Naive thymus-derived CD8-positive, alpha-beta T cell (primary cell): ENCODE measurements at regions not wholly inside any gene's neighbourhood (a gene's known extent, or its start where the extent isn't known, plus 50 kb on each side); places are given as distances from the start of the nearest gene placed in this dataset.

Experiments used
- ATAC-seq, 2 donors: fragments of 150-1000 bp; cut with Tn5 transposase in 1 of 2; sonication (Bioruptor Pico), chemical (Tn5 transposase) in 1 of 2; 1 replicate in 1 of 2; 2 replicates in 1 of 2; pipeline ENCODE4 v1.10.0; 2021; ENCODE audit warnings: mild to moderate bottlenecking in 2 of 2, moderate library complexity in 2 of 2
- POLR2A ChIA-PET: fragments of 350-600 bp; sonication (Branson Sonifier 250); formaldehyde crosslinking; loops from one replicate; lab custom pipeline; 2021; ENCODE audit warnings: antibody characterized with exemption; lab: Charles Lee
- DNase-seq, 10 donors: peaks; one replicate each; pipeline versions ENCODE4 v3.0.0 to v3.0.0-alpha.2; 2020 to 2022
- H3K27ac Mint-ChIP-seq, 10 donors: one replicate each; pipeline ENCODE4 v1.8.0; 2020 to 2022; ENCODE audit warnings: mild to moderate bottlenecking in 10 of 10, mixed read lengths in 10 of 10, moderate library complexity in 4 of 10, inconsistent platforms in 1 of 10
- H3K27me3 Mint-ChIP-seq, 5 donors: one replicate each; pipeline ENCODE4 v1.8.0; 2021 to 2022; ENCODE audit warnings: mixed read lengths in 5 of 5
- H3K36me3 Mint-ChIP-seq, 3 donors: one replicate each; pipeline ENCODE4 v1.8.0; 2020 to 2022; ENCODE audit warnings: mixed read lengths in 3 of 3, mild to moderate bottlenecking in 2 of 3, inconsistent platforms in 1 of 3
- H3K4me1 Mint-ChIP-seq, 4 donors: one replicate each; pipeline ENCODE4 v1.8.0; 2021 to 2022; ENCODE audit warnings: mixed read lengths in 4 of 4
- H3K4me3 Mint-ChIP-seq, 10 donors: one replicate each; pipeline ENCODE4 v1.8.0; 2020 to 2022; ENCODE audit warnings: mild to moderate bottlenecking in 10 of 10, mixed read lengths in 10 of 10, moderate library complexity in 6 of 10, inconsistent platforms in 1 of 10
- H3K9me3 Mint-ChIP-seq, 9 donors: one replicate each; pipeline ENCODE4 v1.8.0; 2020 to 2022; ENCODE audit warnings: mixed read lengths in 9 of 9, mild to moderate bottlenecking in 3 of 9, inconsistent platforms in 1 of 9, moderate library complexity in 1 of 9

- Mint-ChIP-seq H3K27ac (no peak overlapping the region), H3K4me3 (no peak overlapping the region), H3K27me3 (peaks cover 2 to 50% (median 21%) of the 10 kb centered on the region in 5 donors), H3K4me1 (no peaks in the 10 kb centered on the region), H3K36me3 (no peaks in the 10 kb centered on the region), H3K9me3 (peaks cover 0 to 8% (median 4%) of the 10 kb centered on the region in 9 donors)
- DNase-seq (no peak), ATAC-seq (no peak)
- POLR2A ChIA-PET = no interaction called here
Measured at GRCh38 chr5:2126512-2126911, 243.8 kb upstream of the IRX4 start.

GRCh38 chr5:2125901-2126265, 243.2 kb upstream of the IRX4 start:
- Mint-ChIP-seq H3K4me1 (no peaks in the 10 kb centered on the region), H3K36me3 (peaks cover 0 to 4% (median 0%) of the 10 kb centered on the region in 3 donors), H3K9me3 (peaks cover 0 to 8% (median 4%) of the 10 kb centered on the region in 9 donors), H3K27me3 (peaks cover 4 to 56% (median 26%) of the 10 kb centered on the region in 5 donors), H3K4me3 (no peak overlapping the region), H3K27ac (no peak overlapping the region)
- no peak for ATAC-seq
- no peak for DNase-seq
- POLR2A ChIA-PET = no interaction called here

GRCh38 chr5:2125171-2125900, 242.6 kb upstream of the IRX4 start:
- DNase-seq = no peak
- no peak for ATAC-seq
- Mint-ChIP-seq H3K9me3 (peaks cover 0 to 11% (median 4%) of the 10 kb centered on the region in 9 donors), H3K27ac (no peak overlapping the region), H3K4me3 (no peak overlapping the region), H3K27me3 (peaks cover 5 to 62% (median 27%) of the 10 kb centered on the region in 5 donors), H3K4me1 (no peaks in the 10 kb centered on the region), H3K36me3 (peaks cover 0 to 6% (median 0%) of the 10 kb centered on the region in 3 donors)
- POLR2A ChIA-PET = no interaction called here

- H3K27ac Mint-ChIP-seq = no peak overlapping the region
- DNase-seq (no peak), ATAC-seq (no peak)
- peaks cover 0 to 6% (median 0%) of the 10 kb centered on the region in 3 donors for H3K36me3 Mint-ChIP-seq
- POLR2A ChIA-PET = no interaction called here
- peaks cover 0 to 11% (median 4%) of the 10 kb centered on the region in 9 donors for H3K9me3 Mint-ChIP-seq
- H3K4me3 Mint-ChIP-seq = no peak overlapping the region
- no peaks in the 10 kb centered on the region for H3K4me1 Mint-ChIP-seq
- H3K27me3 Mint-ChIP-seq = peaks cover 5 to 64% (median 27%) of the 10 kb centered on the region in 5 donors
Measured at GRCh38 chr5:2124434-2125170, 241.9 kb upstream of the IRX4 start.

GRCh38 chr5:2123874-2124273, 241.1 kb upstream of the IRX4 start:
- H3K4me1 Mint-ChIP-seq = no peaks in the 10 kb centered on the region
- POLR2A ChIA-PET = no interaction called here
- peaks cover 5 to 64% (median 27%) of the 10 kb centered on the region in 5 donors for H3K27me3 Mint-ChIP-seq
- DNase-seq (no peak), ATAC-seq (no peak)
- peak overlapping the region in 1 of 10 donors; percentile 7 for H3K27ac Mint-ChIP-seq
- no peak overlapping the region for H3K4me3 Mint-ChIP-seq
- peaks cover 0 to 6% (median 0%) of the 10 kb centered on the region in 3 donors for H3K36me3 Mint-ChIP-seq
- peaks cover 0 to 11% (median 4%) of the 10 kb centered on the region in 9 donors for H3K9me3 Mint-ChIP-seq

GRCh38 chr5:2120361-2120760, 237.6 kb upstream of the IRX4 start:
- Mint-ChIP-seq H3K9me3 (peaks cover 0 to 11% (median 5%) of the 10 kb centered on the region in 9 donors), H3K4me1 (no peaks in the 10 kb centered on the region), H3K36me3 (peaks cover 0 to 6% (median 0%) of the 10 kb centered on the region in 3 donors), H3K27me3 (peaks cover 3 to 49% (median 17%) of the 10 kb centered on the region in 5 donors), H3K4me3 (no peak overlapping the region), H3K27ac (no peak overlapping the region)
- POLR2A ChIA-PET = no interaction called here
- ATAC-seq (no peak), DNase-seq (no peak)

GRCh38 chr5:2119573-2119972, 236.8 kb upstream of the IRX4 start:
- no peak overlapping the region for H3K27ac Mint-ChIP-seq
- peaks cover 3 to 49% (median 14%) of the 10 kb centered on the region in 5 donors for H3K27me3 Mint-ChIP-seq
- H3K4me3 Mint-ChIP-seq = no peak overlapping the region
- POLR2A ChIA-PET = no interaction called here
- peaks cover 0 to 11% (median 5%) of the 10 kb centered on the region in 9 donors for H3K9me3 Mint-ChIP-seq
- H3K36me3 Mint-ChIP-seq = peaks cover 0 to 6% (median 0%) of the 10 kb centered on the region in 3 donors
- no peaks in the 10 kb centered on the region for H3K4me1 Mint-ChIP-seq
- no peak for ATAC-seq
- no peak for DNase-seq

GRCh38 chr5:2113348-2114131, 230.8 kb upstream of the IRX4 start:
- Mint-ChIP-seq H3K27me3 (peaks cover 0 to 30% (median 8%) of the 10 kb centered on the region in 5 donors), H3K4me3 (no peak overlapping the region), H3K36me3 (no peaks in the 10 kb centered on the region), H3K4me1 (no peaks in the 10 kb centered on the region), H3K27ac (no peak overlapping the region), H3K9me3 (peaks cover 0 to 2% (median 0%) of the 10 kb centered on the region in 9 donors)
- DNase-seq (no peak), ATAC-seq (no peak)
- POLR2A ChIA-PET = no interaction called here

GRCh38 chr5:2112173-2113025, 229.7 kb upstream of the IRX4 start:
- POLR2A ChIA-PET = no interaction called here
- H3K4me1 Mint-ChIP-seq = no peaks in the 10 kb centered on the region
- no peak overlapping the region for H3K27ac Mint-ChIP-seq
- peaks cover 0 to 26% (median 5%) of the 10 kb centered on the region in 5 donors for H3K27me3 Mint-ChIP-seq
- ATAC-seq (no peak), DNase-seq (no peak)
- H3K36me3 Mint-ChIP-seq = no peaks in the 10 kb centered on the region
- H3K9me3 Mint-ChIP-seq = peaks cover 0 to 2% (median 0%) of the 10 kb centered on the region in 9 donors
- H3K4me3 Mint-ChIP-seq = no peak overlapping the region

- Mint-ChIP-seq H3K27ac (no peak overlapping the region), H3K27me3 (peaks cover 0 to 26% (median 5%) of the 10 kb centered on the region in 5 donors), H3K36me3 (peaks cover 0 to 2% (median 0%) of the 10 kb centered on the region in 3 donors), H3K4me1 (no peaks in the 10 kb centered on the region), H3K4me3 (no peak overlapping the region), H3K9me3 (peaks cover 0 to 3% (median 2%) of the 10 kb centered on the region in 9 donors)
- ATAC-seq (no peak), DNase-seq (no peak)
- POLR2A ChIA-PET = no interaction called here
Measured at GRCh38 chr5:2111569-2112105, 228.9 kb upstream of the IRX4 start.

- DNase-seq (no peak), ATAC-seq (no peak)
- no peaks in the 10 kb centered on the region for H3K4me1 Mint-ChIP-seq
- H3K36me3 Mint-ChIP-seq = peaks cover 0 to 9% (median 0%) of the 10 kb centered on the region in 3 donors
- H3K27ac Mint-ChIP-seq = no peak overlapping the region
- no peak overlapping the region for H3K4me3 Mint-ChIP-seq
- H3K9me3 Mint-ChIP-seq = peaks cover 3 to 9% (median 6%) of the 10 kb centered on the region in 9 donors
- POLR2A ChIA-PET = no interaction called here
- H3K27me3 Mint-ChIP-seq = peaks cover 0 to 26% (median 5%) of the 10 kb centered on the region in 5 donors
Measured at GRCh38 chr5:2110934-2111462, 228.3 kb upstream of the IRX4 start.
